Upper lobe of left lung (tissue), 6 donors: ENCODE measurements at regions not wholly inside any gene's neighbourhood (a gene's known extent, or its start where the extent isn't known, plus 50 kb on each side); places are given as distances from the start of the nearest gene placed in this dataset.

Source experiments
- ATAC-seq, 2 donors: fragments of 200-7000 bp; cut with Tn5 transposase; one replicate each; pipeline ENCODE4 v1.9.1; 2022; ENCODE audit warnings: mild to moderate bottlenecking in 2 of 2, moderate library complexity in 2 of 2; ENCODE audit not compliant: low FRiP score in 2 of 2
- DNase-seq, 2 donors: peaks; one replicate each; pipeline ENCODE4 v3.0.0-alpha.2; 2019 to 2020
- H3K27ac ChIP-seq, 4 donors: fragments of 200-600 bp; sonication (generic); one replicate each; pipeline ENCODE4 v1.5.1; 2016 to 2019
- H3K27me3 ChIP-seq, 4 donors: fragments of 200-600 bp; sonication (generic); one replicate each; pipeline ENCODE4 v1.5.1; 2017 to 2019
- H3K36me3 ChIP-seq, 4 donors: fragments of 200-600 bp; sonication (generic); one replicate each; pipeline ENCODE4 v1.5.1; 2016 to 2019
- H3K4me1 ChIP-seq, 4 donors: fragments of 200-600 bp; sonication (generic); one replicate each; pipeline ENCODE4 v1.5.1; 2018 to 2019
- H3K4me3 ChIP-seq, 4 donors: fragments of 200-600 bp; sonication (generic); one replicate each; pipeline ENCODE4 v1.5.1; 2017 to 2019; ENCODE audit warnings: mild to moderate bottlenecking in 2 of 4, moderate library complexity in 1 of 4
- H3K9me3 ChIP-seq, 4 donors: fragments of 200-600 bp; sonication (generic); one replicate each; pipeline ENCODE4 v1.5.1; 2018 to 2019
- CTCF ChIP-seq, 6 experiments: fragments of 450-650 bp in 4 of 6; fragments of 200-600 bp in 2 of 6; sonication (generic) in 2 of 6; IDR thresholded peaks; one replicate each; pipeline ENCODE4 v1.5.1; 2016 to 2019; ENCODE audit warnings: antibody characterized with exemption in 6 of 6
- EP300 ChIP-seq, 4 donors: sonication (generic); formaldehyde crosslinking; IDR thresholded peaks; one replicate each; pipeline ENCODE4 v1.5.1; 2017; ENCODE audit warnings: antibody characterized with exemption in 4 of 4, control low read depth in 2 of 4
- POLR2A ChIP-seq, 4 donors: fragments of 450-650 bp; IDR thresholded peaks; one replicate each; pipeline ENCODE4 v1.5.1; 2016 to 2017; ENCODE audit warnings: antibody characterized with exemption in 4 of 4, mild to moderate bottlenecking in 2 of 4
- POLR2AphosphoS5 ChIP-seq, 2 donors: sonication (generic); formaldehyde crosslinking; IDR thresholded peaks; one replicate each; pipeline ENCODE4 v1.5.1; 2017; ENCODE audit warnings: antibody characterized with exemption in 2 of 2
- WGBS, 2 donors: methylation state at CpG; one replicate each; pipeline ENCODE4 v1.1.5; 2017 to 2018; 5-methylcytosine and 5-hydroxymethylcytosine counted together
- donor health status: DM: no; HTN: no; CAD: no; lungs with moderate emphysema.
- donor health status: DM: no; HTN: yes; CAD: no; lungs with severe emphysema.

DNA sequence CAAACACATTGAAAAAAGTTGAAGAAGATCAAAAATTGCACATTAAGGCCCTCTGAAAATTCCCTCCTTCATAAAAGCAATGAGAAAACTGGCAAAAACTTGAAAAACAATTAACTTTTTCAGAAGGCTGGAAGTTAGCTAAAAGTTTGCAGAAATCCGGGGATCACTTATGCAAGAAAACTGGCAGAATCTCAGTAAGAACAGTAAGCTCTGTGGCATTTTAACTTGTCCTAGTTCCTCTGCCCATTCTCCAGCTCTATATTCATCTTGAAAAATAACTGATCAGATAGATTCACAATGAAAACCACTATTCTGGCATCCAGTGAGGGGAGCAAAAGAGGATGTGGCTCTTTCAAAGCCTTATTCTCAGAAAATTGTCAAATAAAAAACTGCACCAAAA, 566.8 kb downstream of the NTRK3 start:
- Histone ChIP-seq H3K4me3 (no peak overlapping the region), H3K4me1 (no peaks in the 10 kb centered on the region), H3K27me3 (no peaks in the 10 kb centered on the region), H3K36me3 (no peaks in the 10 kb centered on the region), H3K9me3 (no peaks in the 10 kb centered on the region), H3K27ac (no peak overlapping the region)
- DNase-seq (no peak), ATAC-seq (no peak)
- TF ChIP-seq CTCF (IDR thresholded peaks at IDR 0.05) (no peak), EP300 (IDR thresholded peaks at IDR 0.05) (no peak), POLR2AphosphoS5 (IDR thresholded peaks at IDR 0.05) (no peak), POLR2A (IDR thresholded peaks at IDR 0.05) (no peak)
- 89 to 95% methylated on average over 1 of the region's 1 CpG for WGBS, 2 donors

DNA sequence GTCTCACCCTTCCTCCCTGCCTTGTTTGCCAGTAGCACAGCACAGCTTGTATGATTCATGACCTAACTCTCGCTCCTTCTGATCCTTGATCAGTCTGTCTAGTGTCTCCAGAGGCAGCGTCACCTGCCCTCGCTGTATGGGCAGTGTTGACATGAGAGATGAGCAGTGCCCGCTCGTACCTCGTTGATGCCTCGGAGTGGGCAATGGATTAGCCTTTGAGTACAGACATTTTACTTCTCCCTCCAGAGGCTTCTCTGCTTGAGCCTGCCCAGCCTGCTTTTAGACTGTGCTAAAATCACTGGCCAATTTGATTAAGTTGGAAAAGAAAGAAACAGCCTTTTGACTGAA, 569.0 kb downstream of the NTRK3 start:
- 84 to 90% methylated on average over 7 of the region's 7 CpGs for WGBS, 2 donors
- no peaks in the 10 kb centered on the region for H3K36me3 ChIP-seq
- no peak overlapping the region for H3K4me3 ChIP-seq
- TF ChIP-seq EP300 (IDR thresholded peaks at IDR 0.05) (no peak), CTCF (IDR thresholded peaks at IDR 0.05) (no peak), POLR2AphosphoS5 (IDR thresholded peaks at IDR 0.05) (no peak), POLR2A (IDR thresholded peaks at IDR 0.05) (no peak)
- no peaks in the 10 kb centered on the region for H3K9me3 ChIP-seq
- H3K27me3 ChIP-seq, result no peaks in the 10 kb centered on the region
- no peaks in the 10 kb centered on the region for H3K4me1 ChIP-seq
- H3K27ac ChIP-seq, result no peak overlapping the region
- ATAC-seq, result no peak
- DNase-seq, result no peak

DNA sequence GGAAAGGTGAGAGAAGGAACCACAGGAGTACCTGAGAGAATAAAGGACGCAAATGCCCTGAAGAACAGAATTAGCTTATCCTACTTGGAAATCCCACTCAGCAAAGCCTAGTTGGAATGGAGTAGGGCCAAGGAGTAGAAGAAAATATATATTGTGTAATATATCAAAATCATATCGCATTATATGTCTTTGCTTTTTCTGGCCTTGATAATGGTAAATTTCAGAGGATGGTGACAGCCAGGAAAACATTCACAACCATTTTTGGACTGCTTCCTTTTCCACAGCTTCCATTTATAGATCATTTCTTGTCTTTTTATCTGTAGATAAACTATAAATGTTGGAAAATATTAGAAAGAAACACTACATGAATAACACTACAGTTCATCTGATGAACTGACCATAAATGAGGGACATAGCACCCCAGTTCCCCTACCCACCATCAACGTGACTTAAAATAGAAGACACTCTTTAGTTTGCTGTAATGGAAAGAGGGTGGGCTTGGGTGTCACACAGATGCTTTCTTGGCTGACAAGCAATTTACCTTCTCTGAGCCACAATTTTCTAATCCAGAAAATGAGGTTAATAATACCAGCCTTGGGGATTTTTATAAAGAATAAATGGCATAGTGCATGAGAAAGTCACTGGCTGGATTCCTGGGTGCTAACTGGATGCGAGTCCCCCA, 569.6 kb downstream of the NTRK3 start:
- H3K4me3 ChIP-seq, result no peak overlapping the region
- ATAC-seq (no peak), DNase-seq (no peak)
- no peaks in the 10 kb centered on the region for H3K4me1 ChIP-seq
- no peaks in the 10 kb centered on the region for H3K36me3 ChIP-seq
- WGBS, 2 donors, result 82 to 89% methylated on average over 4 of the region's 4 CpGs
- no peaks in the 10 kb centered on the region for H3K9me3 ChIP-seq
- no peaks in the 10 kb centered on the region for H3K27me3 ChIP-seq
- TF ChIP-seq POLR2A (IDR thresholded peaks at IDR 0.05) (no peak), EP300 (IDR thresholded peaks at IDR 0.05) (no peak), POLR2AphosphoS5 (IDR thresholded peaks at IDR 0.05) (no peak), CTCF (IDR thresholded peaks at IDR 0.05) (no peak)
- no peak overlapping the region for H3K27ac ChIP-seq

GRCh38 chr15:87686339-87686738, 570.2 kb downstream of the NTRK3 start:
- no peak overlapping the region for H3K4me3 ChIP-seq
- no peak for ATAC-seq
- H3K27ac ChIP-seq, result no peak overlapping the region
- no peak for DNase-seq
- H3K27me3 ChIP-seq, result no peaks in the 10 kb centered on the region
- no peaks in the 10 kb centered on the region for H3K4me1 ChIP-seq
- WGBS, 2 donors, result 70 to 74% methylated on average over 5 of the region's 5 CpGs
- H3K36me3 ChIP-seq, result no peaks in the 10 kb centered on the region
- no peak for TF ChIP-seq POLR2AphosphoS5 (IDR thresholded peaks at IDR 0.05)
- no peak for TF ChIP-seq POLR2A (IDR thresholded peaks at IDR 0.05)
- no peak for TF ChIP-seq EP300 (IDR thresholded peaks at IDR 0.05)
- TF ChIP-seq CTCF (IDR thresholded peaks at IDR 0.05), result no peak
- no peaks in the 10 kb centered on the region for H3K9me3 ChIP-seq

GRCh38 chr15:87682527-87682926, 574.0 kb downstream of the NTRK3 start:
- ATAC-seq (no peak), DNase-seq (no peak)
- no peaks in the 10 kb centered on the region for H3K27me3 ChIP-seq
- H3K9me3 ChIP-seq, result no peaks in the 10 kb centered on the region
- H3K36me3 ChIP-seq, result no peaks in the 10 kb centered on the region
- TF ChIP-seq POLR2AphosphoS5 (IDR thresholded peaks at IDR 0.05) (no peak), EP300 (IDR thresholded peaks at IDR 0.05) (no peak), CTCF (IDR thresholded peaks at IDR 0.05) (no peak)
- no peak overlapping the region for H3K27ac ChIP-seq
- WGBS, 2 donors, result 60 to 93% methylated on average over 1 of the region's 1 CpG
- no peak overlapping the region for H3K4me3 ChIP-seq
- no peaks in the 10 kb centered on the region for H3K4me1 ChIP-seq
